ENCODE measurements at regions not wholly inside any gene's neighbourhood (a gene's known extent, or its start where the extent isn't known, plus 50 kb on each side); places are given as distances from the start of the nearest gene placed in this dataset.
"Not testable (repeated sequence)": the region's sequence is repeated elsewhere in the genome, so short reads cannot be mapped to it uniquely, and the experiment has no call there.

- peak in 1 of 2 donors; percentile 71 for DNase-seq
These were observed 266.1 kb downstream of the CGGBP1 start, which contains the start of gene HTR1F for GRCh38 chr3:87792534-87793336. Gene HTR1F (plus strand): TSS chr3:87792706.

GRCh38 chr3:87792198-87792533 lies 266.6 kb downstream of the CGGBP1 start:
- no peak for DNase-seq

- DNase-seq: no peak
These were observed 267.4 kb downstream of the CGGBP1 start for GRCh38 chr3:87791248-87792027.

- not testable (repeated sequence) for DNase-seq
These were observed 269.8 kb downstream of the CGGBP1 start for GRCh38 chr3:87789049-87789448.

GRCh38 chr3:87788516-87788915 lies 270.3 kb downstream of the CGGBP1 start:
- no peak for DNase-seq

GRCh38 chr3:87780811-87781210 lies 278.0 kb downstream of the CGGBP1 start:
- DNase-seq: no peak

GRCh38 chr3:87778876-87779275 lies 279.9 kb downstream of the CGGBP1 start:
- no peak for DNase-seq

- DNase-seq: no peak
These were observed 287.2 kb downstream of the CGGBP1 start for GRCh38 chr3:87771337-87772192.

GRCh38 chr3:87766721-87767120 lies 292.1 kb downstream of the CGGBP1 start:
- DNase-seq: no peak

GRCh38 chr3:87765256-87765655 lies 293.5 kb downstream of the CGGBP1 start:
- no peak for DNase-seq

- no peak for DNase-seq
These were observed 297.0 kb downstream of the CGGBP1 start for GRCh38 chr3:87761795-87762194.

GRCh38 chr3:87761341-87761740 lies 297.5 kb downstream of the CGGBP1 start:
- DNase-seq: no peak

- DNase-seq: no peak
These were observed 302.2 kb downstream of the CGGBP1 start for GRCh38 chr3:87756616-87757015.

- no peak for DNase-seq
These were observed 303.0 kb downstream of the CGGBP1 start for GRCh38 chr3:87755852-87756251.

GRCh38 chr3:87742250-87742649 lies 316.6 kb downstream of the CGGBP1 start:
- no peak for DNase-seq

GRCh38 chr3:87740894-87741293 lies 317.9 kb downstream of the CGGBP1 start:
- DNase-seq: not testable (repeated sequence)

GRCh38 chr3:87737817-87738216 lies 321.0 kb downstream of the CGGBP1 start:
- DNase-seq: not testable (repeated sequence)

- DNase-seq: no peak
These were observed 325.0 kb downstream of the CGGBP1 start for GRCh38 chr3:87733671-87734367.

GRCh38 chr3:87732294-87732693 lies 326.5 kb downstream of the CGGBP1 start:
- no peak for DNase-seq

- DNase-seq: no peak
These were observed 331.0 kb downstream of the CGGBP1 start for GRCh38 chr3:87727783-87728182.

GRCh38 chr3:87719060-87719459 lies 339.7 kb downstream of the CGGBP1 start:
- DNase-seq: no peak

- DNase-seq: no peak
These were observed 348.3 kb downstream of the CGGBP1 start for GRCh38 chr3:87710511-87710910.

GRCh38 chr3:87710028-87710427 lies 348.8 kb downstream of the CGGBP1 start:
- no peak for DNase-seq

All from bone marrow (tissue), 2 donors.